Breast epithelium (tissue), 3 donors: ENCODE measurements at regions not wholly inside any gene's neighbourhood (a gene's known extent, or its start where the extent isn't known, plus 50 kb on each side); places are given as distances from the start of the nearest gene placed in this dataset.

Source experiments
- CTCF ChIP-seq, 3 donors: fragments of 450-650 bp; IDR thresholded peaks; one replicate each; pipeline ENCODE4 v1.5.1; 2016 to 2017; ENCODE audit warnings: antibody characterized with exemption in 3 of 3, mild to moderate bottlenecking in 3 of 3, moderate library complexity in 3 of 3
- POLR2A ChIP-seq: fragments of 450-650 bp; IDR thresholded peaks from one replicate; pipeline ENCODE4 v1.6.1; 2016; ENCODE audit warnings: antibody characterized with exemption, mild to moderate bottlenecking, moderate library complexity
- POLR2AphosphoS5 ChIP-seq, 3 donors: sonication (generic); formaldehyde crosslinking; IDR thresholded peaks; one replicate each; pipeline ENCODE4 v1.6.1; 2017; ENCODE audit warnings: antibody characterized with exemption in 3 of 3

- TF ChIP-seq CTCF (IDR thresholded peaks at IDR 0.05): no peak
- no peak for TF ChIP-seq POLR2A
- TF ChIP-seq POLR2AphosphoS5 (IDR thresholded peaks at IDR 0.05): no peak
Measured at GRCh38 chr10:78263521-78263988, 229.9 kb downstream of the RPS24 start.
